G401 (cell line): ENCODE measurements at regions not wholly inside any gene's neighbourhood (a gene's known extent, or its start where the extent isn't known, plus 50 kb on each side); places are given as distances from the start of the nearest gene placed in this dataset.
"Not testable (repeated sequence)": the region's sequence is repeated elsewhere in the genome, so short reads cannot be mapped to it uniquely, and the experiment has no call there.

Experiments used
- DNase-seq: peaks from one replicate; pipeline ENCODE4 v3.0.0-alpha.2; 2015; ENCODE audit warnings: low spot score
- in situ Hi-C: cut with HindIII; loops from 2 replicates; pipeline ENCODE4 v1.10.0; 2016; ENCODE audit warnings: low sequenced_read_pairs, mixed read lengths

DNA sequence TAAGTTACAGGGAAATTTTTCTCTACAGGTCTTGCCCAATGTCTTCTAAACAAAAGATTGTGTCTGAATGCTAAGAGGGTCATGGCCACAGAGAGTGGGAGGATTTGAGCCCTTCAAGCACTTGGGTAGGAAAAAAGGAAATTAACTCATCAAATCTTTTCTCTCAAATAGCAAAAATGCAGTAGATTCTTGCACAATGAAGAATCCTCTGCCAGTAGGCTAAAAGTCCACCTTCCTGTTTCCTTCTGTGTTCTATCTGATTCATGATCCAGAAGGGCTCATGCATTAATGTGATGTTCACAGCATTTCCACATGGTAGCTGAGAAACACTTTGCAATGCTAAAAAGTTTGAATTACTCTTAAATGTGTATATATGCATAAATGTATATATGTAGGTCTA lies 177.1 kb downstream of the CD47 start:
- in situ Hi-C loops: no loop called here
- no peak for DNase-seq

GRCh38 chr3:107911337-107912000 lies 179.4 kb downstream of the CD47 start:
- peak; percentile 32 for DNase-seq

DNA sequence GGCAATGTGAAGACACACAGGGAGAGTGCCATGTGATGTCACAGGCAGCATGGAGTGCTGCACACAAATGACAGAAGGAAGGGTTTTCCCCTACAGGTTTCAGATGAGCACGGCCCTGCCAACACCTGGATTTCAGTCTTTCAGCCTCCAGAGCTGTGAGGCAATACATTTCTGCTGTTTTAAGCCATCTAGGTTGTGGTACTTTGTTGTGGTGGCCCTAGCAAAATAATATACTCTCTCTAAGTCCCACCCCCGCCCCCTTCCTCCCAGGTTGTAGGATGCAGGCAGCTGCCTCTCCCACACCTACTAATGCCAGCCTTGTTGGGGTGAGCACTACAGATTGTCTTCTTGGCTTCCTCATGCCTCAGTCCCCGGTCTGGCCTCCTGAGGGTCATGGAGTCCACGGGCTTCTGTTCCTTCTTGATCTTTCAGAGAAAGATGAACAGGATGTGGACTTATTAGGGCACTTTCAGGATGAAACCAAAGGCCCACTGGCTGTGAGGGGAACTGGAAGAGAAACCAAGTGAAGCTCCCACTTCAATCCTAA lies 180.0 kb downstream of the CD47 start:
- in situ Hi-C loops: no loop called here
- DNase-seq: no peak

More at GRCh38 chr3:107911337-107912000, 179.4 kb downstream of the CD47 start:
- in situ Hi-C loops: no loop called here

DNA sequence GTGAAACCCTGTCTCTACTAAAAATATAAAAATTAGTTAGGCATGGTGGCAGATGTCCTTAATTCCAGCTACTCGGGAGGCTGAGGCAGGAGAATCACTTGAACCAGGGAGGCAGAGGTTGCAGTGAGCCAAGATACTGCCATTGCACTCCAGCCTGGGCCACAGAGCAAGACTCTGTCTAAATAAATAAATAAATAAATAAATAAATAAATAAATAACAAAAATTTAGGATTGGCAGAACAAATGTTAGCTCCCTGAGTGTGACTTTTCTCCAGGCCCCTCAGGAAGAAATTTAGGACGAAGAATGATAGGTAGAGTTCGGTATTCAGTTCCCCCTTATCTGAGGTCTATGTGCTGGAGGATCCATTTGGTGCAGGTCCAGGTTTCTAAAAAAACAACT lies 181.2 kb downstream of the CD47 start:
- in situ Hi-C loops, DNase-seq: not testable (repeated sequence)

DNA sequence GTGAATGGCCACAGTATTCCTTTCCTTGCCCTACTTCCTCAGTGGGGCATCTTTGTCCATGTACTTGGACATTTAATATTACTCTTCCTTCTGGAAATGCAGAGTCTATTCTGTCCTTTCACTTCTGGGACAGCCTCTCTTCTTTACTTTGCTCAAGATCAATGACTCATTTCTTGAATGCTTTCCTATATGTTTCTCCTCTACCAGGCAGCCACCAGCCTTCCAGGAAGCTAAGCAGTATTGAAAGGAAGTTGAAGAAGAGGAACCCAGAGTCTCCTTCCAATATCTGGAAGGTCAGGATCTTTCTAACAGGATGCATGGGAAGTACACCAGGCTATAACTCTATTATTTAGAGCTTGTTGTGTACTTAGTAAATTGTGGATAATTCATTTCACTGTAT lies 182.8 kb downstream of the CD47 start:
- no peak for DNase-seq
- in situ Hi-C loops: no loop called here

DNA sequence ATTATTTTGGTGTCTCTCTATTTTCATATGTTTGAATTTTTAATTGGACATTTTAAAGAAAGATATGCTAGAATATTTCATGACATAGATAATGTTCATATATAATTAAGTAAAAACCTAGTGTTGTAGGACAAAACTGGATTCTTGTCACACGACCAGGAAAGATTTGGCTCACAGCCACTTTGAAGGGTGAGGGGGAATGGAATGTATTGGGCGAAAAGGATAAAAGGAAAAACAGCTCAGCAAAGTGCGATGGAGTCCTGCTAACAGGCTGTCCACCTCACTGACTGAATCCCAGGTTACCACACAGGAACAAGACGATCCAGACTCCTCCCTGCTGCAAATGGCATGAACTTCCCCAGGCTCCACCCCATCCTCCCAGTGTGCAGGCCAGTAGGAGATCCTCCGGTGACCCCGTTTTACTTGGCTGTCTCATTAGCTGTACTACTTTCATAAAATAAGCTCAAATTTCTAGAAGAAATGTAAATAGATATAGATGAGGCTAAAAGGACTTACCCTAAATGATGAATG lies 186.2 kb downstream of the CD47 start:
- DNase-seq: peak; percentile 59
- in situ Hi-C loops: no loop called here

- DNase-seq: no peak
- in situ Hi-C loops: no loop called here
Observed at GRCh38 chr3:107899990-107900651, 190.7 kb downstream of the CD47 start.

DNA sequence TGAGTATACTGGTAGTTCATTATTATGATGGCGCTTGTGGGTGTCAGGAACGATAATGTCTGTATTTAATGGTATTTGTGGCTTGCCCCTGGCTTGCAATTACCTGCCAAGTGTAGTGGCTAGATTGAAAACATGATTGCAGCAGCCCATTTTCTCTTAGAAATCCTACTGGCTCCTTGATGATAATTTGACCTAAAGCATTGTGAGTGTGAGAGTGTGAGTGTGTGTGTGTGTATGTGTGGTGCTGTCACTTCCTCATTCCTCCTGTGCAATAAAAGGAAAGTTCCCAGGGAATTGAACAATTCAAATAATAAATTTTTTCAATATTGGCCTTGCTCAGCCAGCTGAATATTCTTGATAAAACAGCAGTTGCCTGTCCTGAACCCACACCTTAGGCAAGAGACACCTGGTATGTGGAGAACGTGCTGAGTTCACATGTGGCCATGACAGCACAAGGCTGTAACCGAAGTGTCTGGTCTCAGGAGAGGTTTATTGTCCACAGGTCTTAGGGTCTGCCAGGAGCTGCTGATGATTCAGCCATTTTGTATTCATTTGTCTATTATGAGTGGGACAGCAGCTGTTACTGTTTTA lies 193.3 kb downstream of the CD47 start:
- no peak for DNase-seq
- in situ Hi-C loops: no loop called here

DNA sequence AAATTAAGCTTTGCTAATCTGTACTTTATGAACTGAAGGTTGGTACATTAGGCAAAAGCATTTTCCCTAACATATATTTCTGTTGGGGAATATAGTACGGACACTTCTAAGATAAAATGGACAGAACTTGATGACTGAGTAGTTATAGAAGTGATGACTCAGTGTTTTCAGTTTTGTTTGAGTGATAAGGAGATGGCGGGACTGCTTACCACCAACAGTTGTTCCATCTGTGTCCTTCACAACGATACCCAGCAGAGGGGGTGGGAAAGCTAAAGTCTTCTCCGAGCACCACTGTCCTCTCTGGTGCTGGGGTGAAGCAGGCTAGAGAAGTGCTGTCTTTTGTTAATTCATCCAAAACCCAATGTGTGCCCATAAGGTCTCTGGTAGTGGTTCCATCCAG lies 195.8 kb downstream of the CD47 start:
- in situ Hi-C loops: no loop called here
- DNase-seq: no peak

- in situ Hi-C loops: no loop called here
- DNase-seq: no peak
Observed at GRCh38 chr3:107892955-107893624, 197.7 kb downstream of the CD47 start.

DNA sequence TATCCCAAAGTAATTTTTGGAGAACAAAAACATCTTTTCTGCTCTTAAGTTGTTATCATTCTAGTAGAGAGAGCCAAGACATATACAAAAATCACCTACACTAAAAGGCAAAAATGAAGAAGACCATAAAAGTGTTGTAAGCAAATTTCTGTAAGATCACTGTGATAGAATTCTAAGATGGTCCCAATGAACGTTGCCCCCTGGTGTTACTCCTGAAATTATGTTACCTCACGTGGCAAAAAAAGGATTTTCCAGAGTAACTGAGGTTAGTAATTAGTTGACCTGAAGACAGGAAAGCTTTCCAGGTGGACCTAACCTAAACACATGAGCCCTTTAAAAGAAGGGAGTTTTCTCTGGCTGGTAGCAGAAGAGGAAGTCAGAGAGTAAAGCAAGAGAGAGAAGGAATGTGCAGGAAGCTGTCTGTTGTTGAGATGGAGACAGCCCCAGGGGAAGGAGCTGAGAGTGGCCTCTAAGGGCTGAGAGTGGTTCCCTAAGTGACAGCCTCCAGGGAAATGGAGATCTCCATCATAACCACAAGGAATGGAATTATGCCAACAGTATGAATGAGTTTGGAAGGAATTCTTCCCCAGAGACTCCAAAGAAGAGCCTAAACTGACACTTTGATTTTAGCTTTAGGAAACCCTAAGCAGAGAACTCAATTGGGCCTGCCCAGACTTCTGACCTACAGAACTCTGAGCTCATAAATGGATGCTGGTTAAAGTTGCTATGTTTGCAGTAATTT lies 205.9 kb downstream of the CD47 start:
- DNase-seq: no peak
- in situ Hi-C loops: no loop called here

GRCh38 chr3:107884028-107884427 lies 206.8 kb downstream of the CD47 start:
- no peak for DNase-seq
- in situ Hi-C loops: no loop called here

DNA sequence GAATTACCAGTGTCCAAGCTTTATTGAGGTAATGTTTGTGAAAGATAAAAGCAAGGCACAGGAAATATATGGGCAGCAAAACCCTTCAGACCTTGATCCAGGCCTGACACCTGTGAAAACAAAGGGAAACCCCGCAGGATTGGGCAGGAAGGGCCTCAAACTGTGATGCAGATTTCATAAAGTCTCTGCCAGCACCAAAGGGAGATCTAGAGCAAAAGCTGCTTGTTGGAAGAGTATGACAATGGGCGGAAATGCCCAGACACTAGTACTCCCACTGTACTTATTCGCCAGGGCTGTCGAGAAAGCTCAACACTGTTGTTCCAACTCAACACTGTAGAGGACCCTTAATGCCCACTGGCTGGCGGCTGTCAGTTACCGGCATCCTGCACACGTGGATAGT lies 207.9 kb downstream of the CD47 start:
- in situ Hi-C loops: no loop called here
- DNase-seq: no peak

- in situ Hi-C loops: no loop called here
- no peak for DNase-seq
Observed at GRCh38 chr3:107882261-107882660, 208.6 kb downstream of the CD47 start.

- DNase-seq: no peak
- in situ Hi-C loops: no loop called here
Observed at GRCh38 chr3:107881509-107881908, 209.3 kb downstream of the CD47 start.

- in situ Hi-C loops: no loop called here
- no peak for DNase-seq
Observed at GRCh38 chr3:107880702-107881101, 210.1 kb downstream of the CD47 start.

GRCh38 chr3:107877936-107878335 lies 212.9 kb downstream of the CD47 start:
- in situ Hi-C loops: no loop called here
- DNase-seq: no peak

GRCh38 chr3:107870943-107871638 lies 219.7 kb downstream of the CD47 start:
- no peak for DNase-seq
- in situ Hi-C loops: no loop called here
